Neural cell (in vitro differentiated cells): ENCODE measurements at regions not wholly inside any gene's neighbourhood (a gene's known extent, or its start where the extent isn't known, plus 50 kb on each side); places are given as distances from the start of the nearest gene placed in this dataset.

Source experiments
- H2AFZ ChIP-seq: fragments of 200-600, 300-800 bp; sonication (generic), shearing (Covaris generic); 2 replicates; pipeline ENCODE4 v1.6.0; 2014; ENCODE audit warnings: low read depth, mild to moderate bottlenecking, antibody characterized with exemption, low read length, moderate library complexity
- H3F3A ChIP-seq: fragments of 200-600 bp; shearing (Covaris generic); 2 replicates; pipeline ENCODE4 v1.6.1; 2016; ENCODE audit warnings: mild to moderate bottlenecking, moderate library complexity, mixed read lengths, antibody characterized with exemption, low read length; ENCODE audit not compliant: insufficient read depth, poor library complexity, severe bottlenecking
- H3K27ac ChIP-seq: fragments of 200-600, 300-800 bp; sonication (generic), shearing (Covaris generic); 2 replicates; pipeline ENCODE4 v1.5.1; 2014; ENCODE audit warnings: mild to moderate bottlenecking, low read length, moderate library complexity
- H3K27me3 ChIP-seq: fragments of 300-800, 200-600 bp; sonication (generic), shearing (Covaris generic); 2 replicates; pipeline ENCODE4 v1.6.0; 2014; ENCODE audit warnings: mild to moderate bottlenecking, low read depth, low read length, moderate library complexity; ENCODE audit not compliant: insufficient read depth
- H3K36me3 ChIP-seq: fragments of 300-800, 200-600 bp; sonication (generic), shearing (Covaris generic); 2 replicates; pipeline ENCODE4 v1.5.1; 2014; ENCODE audit warnings: mild to moderate bottlenecking, antibody characterized with exemption, low read length, moderate library complexity; ENCODE audit not compliant: insufficient read depth
- H3K4me2 ChIP-seq: fragments of 300-800, 200-600 bp; sonication (generic), shearing (Covaris generic); 2 replicates; pipeline ENCODE4 v1.6.0; 2014; ENCODE audit warnings: mild to moderate bottlenecking, low read length
- H3K4me3 ChIP-seq: fragments of 300-800, 200-600 bp; sonication (generic), shearing (Covaris generic); 2 replicates; pipeline ENCODE4 v1.5.1; 2014; ENCODE audit warnings: mild to moderate bottlenecking, low read length, moderate library complexity
- H3K79me2 ChIP-seq: fragments of 200-600 bp; shearing (Covaris generic); replicated peaks from 2 replicates; pipeline ENCODE4 v1.6.0; 2014; ENCODE audit warnings: mild to moderate bottlenecking, low read length, moderate library complexity; ENCODE audit not compliant: insufficient read depth
- H3K9ac ChIP-seq: fragments of 300-800, 200-600 bp; sonication (generic), shearing (Covaris generic); 2 replicates; pipeline ENCODE4 v1.6.1; 2016; ENCODE audit warnings: mild to moderate bottlenecking, low read length, mixed read lengths
- H3K9me2 ChIP-seq: fragments of 200-600 bp; shearing (Covaris generic); 2 replicates; pipeline ENCODE4 v1.6.1; 2016; ENCODE audit warnings: mild to moderate bottlenecking, low read length, mixed read lengths; ENCODE audit not compliant: insufficient read depth
- H3K9me3 ChIP-seq: fragments of 200-600, 300-800 bp; sonication (generic), shearing (Covaris generic); 2 replicates; pipeline ENCODE4 v1.6.1; 2016; ENCODE audit warnings: mild to moderate bottlenecking, mixed run types, low read length, moderate library complexity, mixed read lengths
- H4K20me1 ChIP-seq: fragments of 200-600 bp; shearing (Covaris generic); 2 replicates; pipeline ENCODE4 v1.6.1; 2016; ENCODE audit warnings: mild to moderate bottlenecking, mixed run types; ENCODE audit not compliant: insufficient read depth
- CTCF ChIP-seq: fragments of 450-650 bp; IDR thresholded peaks from 2 replicates; pipeline ENCODE4 v1.5.1; 2014; ENCODE audit warnings: antibody characterized with exemption, mild to moderate bottlenecking, moderate library complexity; ENCODE audit not compliant: poor library complexity, severe bottlenecking
- EP300 ChIP-seq: fragments of 450-650 bp; conservative IDR thresholded peaks from 2 replicates; pipeline ENCODE4 v1.6.1; 2014; ENCODE audit warnings: antibody characterized with exemption, mild to moderate bottlenecking, moderate library complexity; ENCODE audit not compliant: poor library complexity, severe bottlenecking
- EZH2 ChIP-seq: fragments of 200-600, 300-800 bp; shearing (Covaris generic), sonication (generic); IDR thresholded peaks from 2 replicates; pipeline ENCODE4 v1.6.1; 2014; ENCODE audit warnings: antibody characterized with exemption, low read length, borderline replicate concordance, mild to moderate bottlenecking; ENCODE audit not compliant: insufficient read depth, poor library complexity, severe bottlenecking
- MXI1 ChIP-seq: fragments of 450-650 bp; conservative IDR thresholded peaks from 2 replicates; pipeline ENCODE4 v1.6.1; 2014; ENCODE audit warnings: antibody characterized with exemption, mild to moderate bottlenecking; ENCODE audit not compliant: poor library complexity, severe bottlenecking
- POLR2AphosphoS5 ChIP-seq: IDR thresholded peaks from 2 replicates; pipeline ENCODE4 v1.6.1; 2012
- RAD21 ChIP-seq: fragments of 450-650 bp; conservative IDR thresholded peaks from 2 replicates; pipeline ENCODE4 v1.6.1; 2014; ENCODE audit warnings: antibody characterized with exemption, mild to moderate bottlenecking, moderate library complexity
- SMC3 ChIP-seq: fragments of 450-650 bp; conservative IDR thresholded peaks from 2 replicates; pipeline ENCODE4 v1.6.1; 2014; ENCODE audit warnings: antibody characterized with exemption, mild to moderate bottlenecking, moderate library complexity; ENCODE audit not compliant: poor library complexity
- TAF1 ChIP-seq: IDR thresholded peaks from 2 replicates; pipeline ENCODE4 v1.6.1; 2012; ENCODE audit warnings: low read depth
- TF ChIP-seq, protein P1 (sequence below): IDR thresholded peaks from 2 replicates; pipeline ENCODE4 v1.6.1; 2012; ENCODE audit warnings: borderline replicate concordance

DNA sequence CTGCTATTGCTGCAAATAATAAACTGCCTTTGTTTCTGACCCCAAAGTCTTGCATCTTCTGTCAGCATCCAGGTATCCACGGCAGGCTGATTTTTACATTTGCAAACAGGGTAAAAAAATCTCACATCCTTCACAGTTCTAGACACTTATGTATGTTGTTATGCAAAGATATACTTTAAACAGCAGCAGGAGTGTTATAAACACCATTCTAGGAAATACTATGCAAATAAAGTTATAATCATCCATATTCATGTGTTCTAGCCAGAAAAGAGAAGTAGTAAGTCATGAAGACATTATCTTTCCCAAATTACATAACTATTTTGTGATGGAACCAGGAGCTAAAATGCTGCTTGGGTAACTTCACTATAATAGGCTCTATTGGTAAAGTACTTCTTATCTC is 534.2 kb downstream of the LTN1 start:
- Histone ChIP-seq H3K9me3 (no peaks in the 10 kb centered on the region), H3K9me2 (no peaks in the 10 kb centered on the region), H3K4me3 (no peak overlapping the region), H3F3A (no peaks in the 10 kb centered on the region), H3K4me2 (no peak overlapping the region), H3K9ac (no peak overlapping the region), H4K20me1 (no peaks in the 10 kb centered on the region), H3K36me3 (no peaks in the 10 kb centered on the region), H3K27ac (no peak overlapping the region), H3K79me2 (no peaks in the 10 kb centered on the region), H2AFZ (no peak overlapping the region), H3K27me3 (no peaks in the 10 kb centered on the region)
- TF ChIP-seq SMC3 (no peak), POLR2AphosphoS5 (no peak), TAF1 (no peak), EZH2 (no peak), RAD21 (no peak), EP300 (no peak), CTCF (no peak), MXI1 (no peak)
- TF ChIP-seq, protein P1, sequence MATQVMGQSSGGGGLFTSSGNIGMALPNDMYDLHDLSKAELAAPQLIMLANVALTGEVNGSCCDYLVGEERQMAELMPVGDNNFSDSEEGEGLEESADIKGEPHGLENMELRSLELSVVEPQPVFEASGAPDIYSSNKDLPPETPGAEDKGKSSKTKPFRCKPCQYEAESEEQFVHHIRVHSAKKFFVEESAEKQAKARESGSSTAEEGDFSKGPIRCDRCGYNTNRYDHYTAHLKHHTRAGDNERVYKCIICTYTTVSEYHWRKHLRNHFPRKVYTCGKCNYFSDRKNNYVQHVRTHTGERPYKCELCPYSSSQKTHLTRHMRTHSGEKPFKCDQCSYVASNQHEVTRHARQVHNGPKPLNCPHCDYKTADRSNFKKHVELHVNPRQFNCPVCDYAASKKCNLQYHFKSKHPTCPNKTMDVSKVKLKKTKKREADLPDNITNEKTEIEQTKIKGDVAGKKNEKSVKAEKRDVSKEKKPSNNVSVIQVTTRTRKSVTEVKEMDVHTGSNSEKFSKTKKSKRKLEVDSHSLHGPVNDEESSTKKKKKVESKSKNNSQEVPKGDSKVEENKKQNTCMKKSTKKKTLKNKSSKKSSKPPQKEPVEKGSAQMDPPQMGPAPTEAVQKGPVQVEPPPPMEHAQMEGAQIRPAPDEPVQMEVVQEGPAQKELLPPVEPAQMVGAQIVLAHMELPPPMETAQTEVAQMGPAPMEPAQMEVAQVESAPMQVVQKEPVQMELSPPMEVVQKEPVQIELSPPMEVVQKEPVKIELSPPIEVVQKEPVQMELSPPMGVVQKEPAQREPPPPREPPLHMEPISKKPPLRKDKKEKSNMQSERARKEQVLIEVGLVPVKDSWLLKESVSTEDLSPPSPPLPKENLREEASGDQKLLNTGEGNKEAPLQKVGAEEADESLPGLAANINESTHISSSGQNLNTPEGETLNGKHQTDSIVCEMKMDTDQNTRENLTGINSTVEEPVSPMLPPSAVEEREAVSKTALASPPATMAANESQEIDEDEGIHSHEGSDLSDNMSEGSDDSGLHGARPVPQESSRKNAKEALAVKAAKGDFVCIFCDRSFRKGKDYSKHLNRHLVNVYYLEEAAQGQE: no peak

DNA sequence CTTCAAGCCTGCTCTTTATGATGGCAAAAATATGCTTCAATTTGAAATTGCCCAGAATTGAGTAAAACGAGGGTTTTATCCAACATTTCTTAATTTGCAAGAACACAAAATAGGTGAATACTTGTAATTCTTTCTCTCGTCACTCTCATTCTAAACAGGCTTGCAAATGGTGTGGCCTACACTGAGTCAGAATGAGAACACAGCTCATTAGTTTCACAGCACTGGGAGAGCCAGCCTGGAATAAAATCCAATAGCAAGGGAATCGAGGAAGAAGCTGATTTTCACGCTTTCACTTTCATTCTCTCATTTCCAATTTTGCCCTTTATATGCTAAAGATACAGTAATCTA is 537.5 kb downstream of the LTN1 start:
- no peak overlapping the region for H3K4me2 ChIP-seq
- H3K27me3 ChIP-seq: no peaks in the 10 kb centered on the region
- no peak overlapping the region for H3K4me3 ChIP-seq
- no peaks in the 10 kb centered on the region for H3K79me2 ChIP-seq
- TF ChIP-seq, protein P1: no peak
- no peak for TF ChIP-seq EZH2
- TF ChIP-seq EP300: no peak
- TF ChIP-seq SMC3: no peak
- no peak for TF ChIP-seq MXI1
- H4K20me1 ChIP-seq: no peaks in the 10 kb centered on the region
- H3K9me3 ChIP-seq: no peaks in the 10 kb centered on the region
- H3K27ac ChIP-seq: no peak overlapping the region
- no peak overlapping the region for H2AFZ ChIP-seq
- H3K9me2 ChIP-seq: no peaks in the 10 kb centered on the region
- H3F3A ChIP-seq: no peaks in the 10 kb centered on the region
- no peak overlapping the region for H3K9ac ChIP-seq
- no peaks in the 10 kb centered on the region for H3K36me3 ChIP-seq
